Progenitor cell of endocrine pancreas (in vitro differentiated cells): ENCODE measurements at regions not wholly inside any gene's neighbourhood (a gene's known extent, or its start where the extent isn't known, plus 50 kb on each side); places are given as distances from the start of the nearest gene placed in this dataset.

Experiments
- DNase-seq: peaks from one replicate; pipeline ENCODE4 v3.0.0; 2021; ENCODE audit warnings: low spot score; ENCODE audit not compliant: unreplicated experiment
- H3K27ac Mint-ChIP-seq: 2 replicates; pipeline ENCODE4 v1.8.0; 2021; ENCODE audit warnings: mild to moderate bottlenecking, moderate library complexity, mixed read lengths
- H3K27me3 Mint-ChIP-seq: 2 replicates; pipeline ENCODE4 v1.8.0; 2021; ENCODE audit warnings: mixed read lengths
- H3K36me3 Mint-ChIP-seq: 2 replicates; pipeline ENCODE4 v1.8.0; 2022; ENCODE audit warnings: mixed read lengths; ENCODE audit not compliant: insufficient read depth
- H3K4me1 Mint-ChIP-seq: 2 replicates; pipeline ENCODE4 v1.8.0; 2021; ENCODE audit warnings: low read depth, mixed read lengths
- H3K4me3 Mint-ChIP-seq: 2 replicates; pipeline ENCODE4 v1.8.0; 2021; ENCODE audit warnings: low read depth, mild to moderate bottlenecking, moderate library complexity, mixed read lengths
- H3K9me3 Mint-ChIP-seq: 2 replicates; pipeline ENCODE4 v1.8.0; 2021; ENCODE audit warnings: low read depth, mixed read lengths
- CTCF ChIP-seq: fragments of 200-600 bp; sonication (generic); IDR thresholded peaks from one replicate; pipeline ENCODE4 v1.5.0; 2021; ENCODE audit warnings: antibody characterized with exemption, mild to moderate bottlenecking; ENCODE audit not compliant: unreplicated experiment

- Mint-ChIP-seq H3K27ac (no peak overlapping the region), H3K4me1 (peaks cover 1% of the 10 kb centered on the region), H3K36me3 (no peaks in the 10 kb centered on the region), H3K9me3 (no peaks in the 10 kb centered on the region), H3K27me3 (no peaks in the 10 kb centered on the region), H3K4me3 (no peak overlapping the region)
- TF ChIP-seq CTCF, result no peak
- DNase-seq, result no peak
Measured at GRCh38 chr2:150888337-150888736, 373.3 kb downstream of the RBM43 start.

- TF ChIP-seq CTCF, result no peak
- DNase-seq, result no peak
- Mint-ChIP-seq H3K27me3 (no peaks in the 10 kb centered on the region), H3K36me3 (no peaks in the 10 kb centered on the region), H3K9me3 (no peaks in the 10 kb centered on the region), H3K4me1 (peaks cover 1% of the 10 kb centered on the region), H3K4me3 (no peak overlapping the region), H3K27ac (no peak overlapping the region)
Measured at GRCh38 chr2:150887926-150888325, 373.7 kb downstream of the RBM43 start.

GRCh38 chr2:150885774-150886386 lies 375.8 kb downstream of the RBM43 start:
- peaks cover 1% of the 10 kb centered on the region for H3K4me1 Mint-ChIP-seq
- no peak for TF ChIP-seq CTCF
- H3K9me3 Mint-ChIP-seq, result no peaks in the 10 kb centered on the region
- no peaks in the 10 kb centered on the region for H3K27me3 Mint-ChIP-seq
- no peaks in the 10 kb centered on the region for H3K36me3 Mint-ChIP-seq
- no peak overlapping the region for H3K4me3 Mint-ChIP-seq
- no peak for DNase-seq
- H3K27ac Mint-ChIP-seq, result no peak overlapping the region

GRCh38 chr2:150885236-150885635 lies 376.4 kb downstream of the RBM43 start:
- no peaks in the 10 kb centered on the region for H3K27me3 Mint-ChIP-seq
- TF ChIP-seq CTCF, result no peak
- no peak overlapping the region for H3K4me3 Mint-ChIP-seq
- no peak for DNase-seq
- H3K4me1 Mint-ChIP-seq, result peaks cover 1% of the 10 kb centered on the region
- no peak overlapping the region for H3K27ac Mint-ChIP-seq
- no peaks in the 10 kb centered on the region for H3K36me3 Mint-ChIP-seq
- no peaks in the 10 kb centered on the region for H3K9me3 Mint-ChIP-seq

- Mint-ChIP-seq H3K27ac (no peak overlapping the region), H3K27me3 (no peaks in the 10 kb centered on the region), H3K4me3 (no peak overlapping the region), H3K4me1 (peaks cover 1% of the 10 kb centered on the region), H3K9me3 (no peaks in the 10 kb centered on the region), H3K36me3 (no peaks in the 10 kb centered on the region)
- DNase-seq, result no peak
- no peak for TF ChIP-seq CTCF
Measured at GRCh38 chr2:150883613-150883895, 378.1 kb downstream of the RBM43 start.
